GM10266 (cell line): ENCODE measurements at regions not wholly inside any gene's neighbourhood (a gene's known extent, or its start where the extent isn't known, plus 50 kb on each side); places are given as distances from the start of the nearest gene placed in this dataset.

Source experiments
- DNase-seq: peaks from one replicate; pipeline ENCODE4 v3.0.0; 2012; ENCODE audit errors: extremely low spot score
- CTCF ChIP-seq: IDR thresholded peaks from 2 replicates; pipeline ENCODE4 v1.5.1; 2012; ENCODE audit warnings: mild to moderate bottlenecking, low read depth; ENCODE audit not compliant: control insufficient read depth, insufficient read depth; ENCODE audit errors: missing control alignments

- DNase-seq: peak; percentile 81
- TF ChIP-seq CTCF: no peak
These were observed 166.8 kb upstream of the ID2 start for GRCh38 chr2:8514796-8515758.

- no peak for DNase-seq
- peak; percentile 34 for TF ChIP-seq CTCF
These were observed 165.9 kb upstream of the ID2 start for GRCh38 chr2:8515864-8516533.

- TF ChIP-seq CTCF: no peak
- no peak for DNase-seq
These were observed 163.9 kb upstream of the ID2 start for GRCh38 chr2:8517850-8518498.

GRCh38 chr2:8518979-8519668, 162.7 kb upstream of the ID2 start:
- DNase-seq: no peak
- no peak for TF ChIP-seq CTCF

- DNase-seq: no peak
- TF ChIP-seq CTCF: no peak
These were observed 161.0 kb upstream of the ID2 start for GRCh38 chr2:8520791-8521344.

- DNase-seq: no peak
- no peak for TF ChIP-seq CTCF
These were observed 159.2 kb upstream of the ID2 start for GRCh38 chr2:8522687-8523086.
